ENCODE measurements at regions not wholly inside any gene's neighbourhood (a gene's known extent, or its start where the extent isn't known, plus 50 kb on each side); places are given as distances from the start of the nearest gene placed in this dataset.

GRCh38 chr4:31998807-31999206 is 1278.6 kb downstream of the PCDH7 start:
- no peak overlapping the region for H3K27ac ChIP-seq
- H3K36me3 ChIP-seq: no peaks in the 10 kb centered on the region
- no peak overlapping the region for H3K4me3 ChIP-seq
- WGBS, 2 donors: 42 to 76% methylated on average over 2 of the region's 2 CpGs
- DNase-seq: no peak
- no peak for ATAC-seq (ENCODE audit: low FRiP score in 2 of 2)
- no peaks in the 10 kb centered on the region for H3K4me1 ChIP-seq
- no peaks in the 10 kb centered on the region for H3K27me3 ChIP-seq
- H3K9me3 ChIP-seq: peaks cover 0 to 7% (median 0%) of the 10 kb centered on the region in 4 donors
- no peak for TF ChIP-seq POLR2A (IDR thresholded peaks at IDR 0.05)
- TF ChIP-seq, protein P1, sequence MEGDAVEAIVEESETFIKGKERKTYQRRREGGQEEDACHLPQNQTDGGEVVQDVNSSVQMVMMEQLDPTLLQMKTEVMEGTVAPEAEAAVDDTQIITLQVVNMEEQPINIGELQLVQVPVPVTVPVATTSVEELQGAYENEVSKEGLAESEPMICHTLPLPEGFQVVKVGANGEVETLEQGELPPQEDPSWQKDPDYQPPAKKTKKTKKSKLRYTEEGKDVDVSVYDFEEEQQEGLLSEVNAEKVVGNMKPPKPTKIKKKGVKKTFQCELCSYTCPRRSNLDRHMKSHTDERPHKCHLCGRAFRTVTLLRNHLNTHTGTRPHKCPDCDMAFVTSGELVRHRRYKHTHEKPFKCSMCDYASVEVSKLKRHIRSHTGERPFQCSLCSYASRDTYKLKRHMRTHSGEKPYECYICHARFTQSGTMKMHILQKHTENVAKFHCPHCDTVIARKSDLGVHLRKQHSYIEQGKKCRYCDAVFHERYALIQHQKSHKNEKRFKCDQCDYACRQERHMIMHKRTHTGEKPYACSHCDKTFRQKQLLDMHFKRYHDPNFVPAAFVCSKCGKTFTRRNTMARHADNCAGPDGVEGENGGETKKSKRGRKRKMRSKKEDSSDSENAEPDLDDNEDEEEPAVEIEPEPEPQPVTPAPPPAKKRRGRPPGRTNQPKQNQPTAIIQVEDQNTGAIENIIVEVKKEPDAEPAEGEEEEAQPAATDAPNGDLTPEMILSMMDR (IDR thresholded peaks at IDR 0.05): no peak
- no peak for TF ChIP-seq EP300 (IDR thresholded peaks at IDR 0.05)
- TF ChIP-seq POLR2AphosphoS5 (IDR thresholded peaks at IDR 0.05): no peak

GRCh38 chr4:31999848-32000247 is 1279.7 kb downstream of the PCDH7 start:
- no peaks in the 10 kb centered on the region for H3K36me3 ChIP-seq
- no peak for ATAC-seq (ENCODE audit: low FRiP score in 2 of 2)
- H3K27me3 ChIP-seq: no peaks in the 10 kb centered on the region
- no peak overlapping the region for H3K4me3 ChIP-seq
- H3K9me3 ChIP-seq: peaks cover 0 to 7% (median 0%) of the 10 kb centered on the region in 4 donors
- no peaks in the 10 kb centered on the region for H3K4me1 ChIP-seq
- WGBS, 2 donors: 64 to 72% methylated on average over 1 of the region's 1 CpG
- TF ChIP-seq POLR2A (IDR thresholded peaks at IDR 0.05) (no peak), POLR2AphosphoS5 (IDR thresholded peaks at IDR 0.05) (no peak), EP300 (IDR thresholded peaks at IDR 0.05) (no peak)
- TF ChIP-seq, protein P1 (IDR thresholded peaks at IDR 0.05): no peak
- DNase-seq: no peak
- H3K27ac ChIP-seq: no peak overlapping the region

DNA sequence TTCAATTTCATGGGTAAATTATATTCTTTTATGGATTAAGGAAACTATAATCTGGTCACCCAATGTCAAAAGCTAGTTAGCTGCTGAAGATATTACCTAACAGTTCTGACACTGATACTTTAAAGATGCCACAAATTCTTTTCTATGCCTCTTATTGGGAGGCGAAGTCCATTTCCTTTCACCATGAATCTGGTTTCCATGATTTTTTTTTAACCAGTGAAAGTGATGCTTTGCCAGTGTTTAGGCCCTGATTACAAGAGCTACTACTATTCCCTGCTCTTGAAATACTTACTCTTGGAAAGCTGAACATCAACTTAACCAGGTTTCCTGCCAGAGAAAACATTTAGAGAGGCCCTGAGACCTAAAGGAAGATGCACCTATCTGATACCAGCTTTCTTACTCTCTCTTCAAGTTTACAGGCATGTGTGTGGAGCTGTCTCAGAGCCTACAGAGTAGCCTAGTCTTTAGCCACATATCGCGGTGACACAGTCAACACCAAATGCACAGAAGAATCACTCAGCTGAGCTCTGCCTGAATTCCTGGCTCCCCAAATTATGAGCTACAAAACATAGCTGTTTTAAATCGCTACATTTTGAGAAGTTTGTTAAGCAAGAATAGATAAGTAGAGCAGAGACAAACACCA is 1280.8 kb downstream of the PCDH7 start:
- Histone ChIP-seq H3K4me1 (no peaks in the 10 kb centered on the region), H3K36me3 (no peaks in the 10 kb centered on the region), H3K9me3 (peaks cover 0 to 7% (median 0%) of the 10 kb centered on the region in 4 donors), H3K4me3 (no peak overlapping the region), H3K27ac (no peak overlapping the region), H3K27me3 (no peaks in the 10 kb centered on the region)
- 88 to 91% methylated on average over 4 of the region's 4 CpGs for WGBS, 2 donors
- ATAC-seq (ENCODE audit: low FRiP score in 2 of 2): no peak
- DNase-seq: no peak
- TF ChIP-seq EP300 (IDR thresholded peaks at IDR 0.05): no peak
- TF ChIP-seq POLR2A (IDR thresholded peaks at IDR 0.05): no peak
- TF ChIP-seq POLR2AphosphoS5 (IDR thresholded peaks at IDR 0.05): no peak
- TF ChIP-seq, protein P1 (IDR thresholded peaks at IDR 0.05): no peak

GRCh38 chr4:32002037-32002747 is 1282.0 kb downstream of the PCDH7 start:
- no peak overlapping the region for H3K27ac ChIP-seq
- ATAC-seq (ENCODE audit: low FRiP score in 2 of 2): no peak
- WGBS, 2 donors: 83 to 88% methylated on average over 6 of the region's 6 CpGs

More at GRCh38 chr4:32002037-32002747, 1282.0 kb downstream of the PCDH7 start:
- Histone ChIP-seq H3K4me3 (no peak overlapping the region), H3K27me3 (no peaks in the 10 kb centered on the region), H3K9me3 (no peaks in the 10 kb centered on the region), H3K4me1 (no peaks in the 10 kb centered on the region), H3K36me3 (no peaks in the 10 kb centered on the region)
- no peak for DNase-seq
- TF ChIP-seq EP300 (IDR thresholded peaks at IDR 0.05) (no peak), POLR2AphosphoS5 (IDR thresholded peaks at IDR 0.05) (no peak), POLR2A (IDR thresholded peaks at IDR 0.05) (no peak)
- TF ChIP-seq, protein P1 (IDR thresholded peaks at IDR 0.05): no peak
